Left lobe of liver (tissue), 2 donors: ENCODE measurements at regions not wholly inside any gene's neighbourhood (a gene's known extent, or its start where the extent isn't known, plus 50 kb on each side); places are given as distances from the start of the nearest gene placed in this dataset.
A peak's percentile ranks its signal among the peaks of the same experiment; 100 is the strongest.

Experiments
- ATAC-seq: fragments of 200-7000 bp; cut with Tn5 transposase; one replicate; pipeline ENCODE4 v1.9.1; 2020; ENCODE audit warnings: mild to moderate bottlenecking, moderate library complexity
- DNase-seq: peaks from one replicate; pipeline ENCODE4 v3.0.0-alpha.2; 2020; ENCODE audit warnings: low spot score
- donor health status: DM: no; HTN: no; CAD: no; lungs with moderate emphysema.
- donor health status: DM: no; HTN: yes; CAD: no.

- DNase-seq (no peak), ATAC-seq (no peak)
Measured at GRCh38 chr12:77433799-77434198, 368.4 kb upstream of the E2F7 start.

DNA sequence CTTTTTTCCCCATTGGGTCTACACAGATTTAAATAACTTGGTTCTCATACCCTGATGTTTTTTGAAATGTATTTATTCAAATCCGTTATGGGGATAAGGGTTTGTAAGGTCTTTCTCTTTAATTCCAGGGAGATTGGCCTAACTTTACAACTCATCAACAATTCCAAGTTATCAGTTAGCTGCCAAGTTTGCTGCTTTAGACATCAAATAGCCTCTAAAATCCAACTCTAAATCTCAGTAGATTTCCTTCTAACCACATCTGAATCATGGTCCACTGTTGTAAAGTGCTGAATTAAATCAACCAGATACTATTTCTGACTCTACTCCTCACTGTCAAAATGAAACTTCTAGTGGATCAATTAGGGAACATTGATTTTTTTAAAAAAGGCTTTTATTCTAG lies 364.1 kb upstream of the E2F7 start:
- no peak for ATAC-seq
- no peak for DNase-seq

DNA sequence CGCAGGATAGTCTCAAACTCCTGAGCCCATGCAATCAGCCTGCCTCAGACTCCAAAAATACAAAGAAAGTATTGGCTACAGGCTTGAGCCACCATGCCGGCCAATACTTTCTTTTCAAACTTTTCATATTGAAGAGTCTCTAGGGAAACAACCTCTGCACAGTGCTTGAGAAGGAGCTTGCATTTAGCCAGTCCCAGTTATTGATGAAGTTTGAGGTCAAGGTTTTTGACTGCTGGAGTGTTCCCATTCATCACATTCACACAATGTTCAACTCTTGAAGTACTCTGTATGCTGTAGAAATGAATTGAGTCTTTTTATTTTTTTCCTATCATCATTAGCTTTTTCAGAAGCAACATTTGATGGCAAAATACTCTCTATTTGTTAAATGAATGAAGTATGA lies 355.8 kb upstream of the E2F7 start:
- DNase-seq = no peak
- ATAC-seq = no peak

DNA sequence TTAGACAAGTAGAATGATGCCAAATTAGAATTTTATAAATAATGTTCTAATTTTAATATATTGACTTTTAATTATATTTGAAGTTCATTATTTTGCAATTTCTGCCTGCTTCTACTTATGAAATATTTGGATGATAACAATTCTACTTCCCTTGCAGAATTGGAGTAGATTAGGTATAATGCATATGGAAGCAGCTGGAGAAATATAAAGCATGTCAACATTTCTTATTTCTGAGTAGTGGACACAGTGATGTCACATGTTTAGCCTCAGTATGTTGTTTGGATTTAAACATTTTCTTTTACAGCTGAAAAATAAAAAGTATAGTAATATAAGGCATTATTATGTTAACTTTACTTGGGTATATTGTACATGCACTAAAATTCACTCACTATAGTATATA lies 344.2 kb upstream of the E2F7 start:
- DNase-seq = no peak
- ATAC-seq = no peak

- no peak for DNase-seq
- no peak for ATAC-seq
Measured at GRCh38 chr12:77407931-77408330, 342.6 kb upstream of the E2F7 start.

- DNase-seq = no peak
- ATAC-seq = no peak
Measured at GRCh38 chr12:77406219-77406905, 341.0 kb upstream of the E2F7 start.

DNA sequence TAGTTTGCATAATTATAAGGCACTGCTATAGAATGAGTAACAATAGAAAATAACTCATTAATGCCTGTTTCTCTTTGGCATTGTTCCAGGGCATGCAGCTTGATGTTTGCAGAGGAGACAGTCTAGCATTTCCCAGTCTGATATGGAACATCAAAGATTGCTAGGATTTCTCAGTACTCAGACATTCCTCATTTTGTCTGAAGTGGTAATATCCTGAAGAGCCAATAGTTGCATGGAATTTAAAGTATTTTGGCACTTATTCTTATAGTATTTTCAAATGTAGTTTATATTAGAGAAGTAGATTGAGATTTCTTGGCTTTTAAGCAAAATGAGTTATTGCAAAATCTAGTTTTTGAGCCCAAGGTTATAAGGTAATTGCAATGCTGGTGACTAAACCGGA lies 337.3 kb upstream of the E2F7 start:
- no peak for ATAC-seq
- DNase-seq = no peak

- DNase-seq = no peak
Measured at GRCh38 chr12:77401770-77402081, 336.4 kb upstream of the E2F7 start.

GRCh38 chr12:77401064-77401769 lies 335.8 kb upstream of the E2F7 start:
- ATAC-seq = no peak
- DNase-seq = no peak

More at GRCh38 chr12:77401770-77402081, 336.4 kb upstream of the E2F7 start:
- ATAC-seq = no peak

GRCh38 chr12:77392467-77393088 lies 327.2 kb upstream of the E2F7 start:
- no peak for DNase-seq
- no peak for ATAC-seq

DNA sequence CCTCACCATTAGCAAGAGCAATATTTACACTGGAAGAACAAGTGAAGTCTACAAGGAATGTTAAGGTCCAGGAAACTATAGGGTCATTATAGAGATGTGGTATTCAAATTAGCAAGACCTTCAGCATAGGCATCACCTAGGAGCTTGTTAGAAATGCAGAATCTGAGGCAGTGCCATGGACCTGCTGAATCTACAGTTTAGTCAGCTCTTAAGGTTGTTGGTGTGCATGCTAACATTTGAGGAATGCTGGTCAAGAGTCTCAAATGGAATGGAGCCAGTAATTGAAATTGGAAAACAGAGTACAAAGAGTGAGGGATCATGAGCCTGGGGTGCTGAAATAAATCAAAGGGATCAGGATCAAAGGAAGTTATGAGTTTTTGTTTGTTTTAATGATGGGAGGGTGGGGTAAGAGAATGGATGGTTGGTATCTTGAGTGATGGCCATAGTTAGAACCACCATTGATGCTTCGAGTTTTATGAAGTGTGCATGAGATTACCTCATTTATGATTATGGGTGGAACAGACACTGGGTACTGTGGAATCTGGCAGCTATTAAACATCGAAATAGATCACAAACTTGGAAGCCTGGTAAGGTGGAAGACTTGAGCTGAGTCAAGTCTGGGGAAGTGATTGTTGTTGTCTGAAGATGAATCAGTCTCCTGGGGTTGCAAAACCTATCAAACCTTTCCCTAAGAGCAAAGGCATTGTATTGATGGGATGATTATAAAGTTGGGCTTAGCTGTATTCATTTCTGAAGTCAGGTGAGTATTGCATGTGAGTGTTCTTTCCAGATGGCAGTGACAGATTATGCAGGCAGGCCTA lies 323.3 kb upstream of the E2F7 start:
- DNase-seq (no peak), ATAC-seq (no peak)

- ATAC-seq (no peak), DNase-seq (no peak)
Measured at GRCh38 chr12:77387671-77388070, 322.3 kb upstream of the E2F7 start.

DNA sequence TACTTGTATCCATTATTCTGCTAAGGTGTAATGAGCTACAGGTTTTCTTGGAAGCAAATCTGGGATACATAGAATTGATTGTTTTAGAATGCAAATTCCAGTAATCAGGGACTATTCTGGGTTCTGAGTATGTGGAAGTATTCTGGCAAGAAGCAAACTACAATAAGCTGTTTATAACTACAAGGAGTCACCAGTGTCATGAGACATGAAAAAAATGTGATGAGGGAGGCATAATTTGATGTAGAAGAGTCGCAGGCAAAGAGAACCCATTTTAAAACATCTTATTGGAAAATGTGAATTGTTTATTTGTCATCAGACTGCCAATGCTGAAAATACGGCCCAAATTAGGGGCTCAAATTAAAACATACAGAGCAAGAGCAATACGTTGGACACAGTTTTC lies 321.8 kb upstream of the E2F7 start:
- ATAC-seq (no peak), DNase-seq (no peak)

GRCh38 chr12:77384941-77385340 lies 319.6 kb upstream of the E2F7 start:
- DNase-seq (no peak), ATAC-seq (no peak)

DNA sequence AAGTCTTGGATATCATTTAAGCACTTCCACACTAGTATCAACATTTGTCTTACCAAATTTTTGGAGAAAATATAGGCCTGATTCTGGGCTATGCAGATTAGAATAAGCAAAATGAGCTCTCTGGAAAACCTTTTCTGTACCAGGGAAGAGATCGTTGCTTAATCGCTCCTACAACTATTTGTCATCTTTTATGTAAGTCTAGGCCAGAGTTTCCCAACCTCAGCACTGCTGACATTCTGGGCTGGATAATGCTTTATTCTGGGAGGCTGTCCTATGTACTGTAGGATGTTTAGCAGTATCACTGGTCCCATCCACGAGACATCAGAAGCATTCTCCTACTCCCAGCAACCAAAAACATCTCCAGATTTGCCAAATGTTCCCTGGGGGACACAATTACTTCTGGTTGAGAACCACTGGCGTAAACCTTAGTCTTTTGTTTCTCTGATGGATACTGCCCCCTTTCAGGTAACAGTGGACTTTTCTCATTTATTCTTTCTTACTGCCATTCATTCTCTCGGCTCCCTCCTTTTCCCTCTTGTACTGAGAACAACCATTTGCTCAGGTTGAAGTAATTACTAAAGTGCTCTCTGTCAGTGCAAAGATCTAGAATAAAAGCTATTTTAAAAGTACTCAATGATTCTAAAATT lies 316.9 kb upstream of the E2F7 start:
- no peak for ATAC-seq
- DNase-seq = no peak

- no peak for ATAC-seq
- DNase-seq = no peak
Measured at GRCh38 chr12:77377622-77378021, 312.3 kb upstream of the E2F7 start.

- ATAC-seq (no peak), DNase-seq (no peak)
Measured at GRCh38 chr12:77377116-77377515, 311.7 kb upstream of the E2F7 start.

GRCh38 chr12:77374673-77375072 lies 309.3 kb upstream of the E2F7 start:
- no peak for DNase-seq
- no peak for ATAC-seq

DNA sequence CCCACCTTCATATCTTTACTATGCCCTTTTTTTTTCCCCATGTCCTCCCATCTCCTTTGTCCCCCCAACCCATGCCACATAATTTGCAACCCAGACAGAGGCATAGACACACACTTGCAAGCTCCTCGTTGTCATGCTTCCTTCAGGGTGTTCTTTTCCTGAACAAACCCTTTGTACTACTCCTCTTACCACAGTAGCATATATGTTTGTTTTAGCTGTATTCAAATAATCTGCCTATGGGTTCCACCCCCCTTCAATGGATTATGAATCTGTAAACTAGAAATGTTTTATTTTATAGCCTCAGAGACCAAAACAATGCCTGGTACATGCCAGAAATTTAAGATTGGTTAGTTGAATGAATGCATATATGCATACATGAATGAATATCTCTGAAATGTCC lies 307.1 kb upstream of the E2F7 start:
- DNase-seq = no peak

GRCh38 chr12:77372026-77372425 lies 306.7 kb upstream of the E2F7 start:
- ATAC-seq (peak; percentile 34), DNase-seq (no peak)

More for the DNA sequence above, 307.1 kb upstream of the E2F7 start:
- no peak for ATAC-seq

- no peak for DNase-seq
- ATAC-seq = no peak
Measured at GRCh38 chr12:77368379-77368778, 303.0 kb upstream of the E2F7 start.
